ENCODE measurements at regions not wholly inside any gene's neighbourhood (a gene's known extent, or its start where the extent isn't known, plus 50 kb on each side); places are given as distances from the start of the nearest gene placed in this dataset.

DNA sequence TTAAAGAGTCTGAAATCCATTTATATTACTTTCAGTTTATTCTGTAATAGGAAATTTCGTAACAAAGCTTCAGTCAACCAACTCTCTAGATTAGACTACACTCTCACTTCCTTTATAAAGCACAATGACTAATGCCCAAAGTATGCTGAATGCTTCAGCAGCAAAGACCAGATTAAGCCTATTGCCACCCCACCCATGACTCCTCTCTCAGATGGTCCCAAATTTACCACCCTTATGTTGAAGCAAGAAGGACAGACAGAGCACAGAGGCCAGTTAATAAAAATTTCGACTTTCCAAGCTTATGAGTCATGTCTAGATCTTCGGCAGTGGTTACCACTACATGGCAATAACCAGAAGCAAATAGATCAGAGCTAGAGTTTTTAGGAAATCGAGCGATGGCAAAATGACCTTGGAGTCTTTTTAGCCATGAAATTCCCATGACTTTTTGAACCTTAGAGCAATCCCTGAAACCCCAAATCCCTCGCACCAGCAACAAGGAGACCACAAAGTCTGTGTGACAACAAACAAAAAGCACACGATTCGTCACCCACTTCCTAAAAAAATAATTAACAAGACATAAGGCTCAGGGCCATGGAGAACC, 287.8 kb upstream of the RASA1 start:
- TF ChIP-seq TAF1 (IDR thresholded peaks at IDR 0.05; ENCODE audit: low read depth) (no peak), EP300 (IDR thresholded peaks at IDR 0.05; ENCODE audit: borderline replicate concordance) (no peak)
